Activated naive CD4-positive, alpha-beta T cell treated with anti-CD3 and anti-CD28 coated beads for 36 hours (primary cell): ENCODE measurements at regions not wholly inside any gene's neighbourhood (a gene's known extent, or its start where the extent isn't known, plus 50 kb on each side); places are given as distances from the start of the nearest gene placed in this dataset.
A peak's percentile ranks its signal among the peaks of the same experiment; 100 is the strongest.

Experiments used
- CTCF ChIA-PET: fragments of 350-600 bp; sonication (Branson Sonifier 250); formaldehyde crosslinking; loops from one replicate; lab custom pipeline; 2021; ENCODE audit warnings: antibody characterized with exemption; lab: Charles Lee
- DNase-seq: peaks from one replicate; pipeline ENCODE4 v3.0.0-alpha.2; 2020
- H3K27ac Mint-ChIP-seq: one replicate; pipeline ENCODE4 v1.8.0; 2021; ENCODE audit warnings: mild to moderate bottlenecking, mixed read lengths
- H3K27me3 Mint-ChIP-seq: one replicate; pipeline ENCODE4 v1.8.0; 2021; ENCODE audit warnings: low read depth, mixed read lengths
- H3K36me3 Mint-ChIP-seq: one replicate; pipeline ENCODE4 v1.8.0; 2021; ENCODE audit warnings: low read depth, mixed read lengths
- H3K4me1 Mint-ChIP-seq: one replicate; pipeline ENCODE4 v1.8.0; 2021; ENCODE audit warnings: low read depth, mixed read lengths
- H3K4me3 Mint-ChIP-seq: one replicate; pipeline ENCODE4 v1.8.0; 2021; ENCODE audit warnings: mild to moderate bottlenecking, moderate library complexity, mixed read lengths
- H3K9me3 Mint-ChIP-seq: one replicate; pipeline ENCODE4 v1.8.0; 2021; ENCODE audit warnings: mixed read lengths
- intact Hi-C: fragments of 100-400 bp; cut with micrococcal nuclease; formaldehyde crosslinking; loops from one replicate; pipeline ENCODE4 v1.15.1; 2023

DNA sequence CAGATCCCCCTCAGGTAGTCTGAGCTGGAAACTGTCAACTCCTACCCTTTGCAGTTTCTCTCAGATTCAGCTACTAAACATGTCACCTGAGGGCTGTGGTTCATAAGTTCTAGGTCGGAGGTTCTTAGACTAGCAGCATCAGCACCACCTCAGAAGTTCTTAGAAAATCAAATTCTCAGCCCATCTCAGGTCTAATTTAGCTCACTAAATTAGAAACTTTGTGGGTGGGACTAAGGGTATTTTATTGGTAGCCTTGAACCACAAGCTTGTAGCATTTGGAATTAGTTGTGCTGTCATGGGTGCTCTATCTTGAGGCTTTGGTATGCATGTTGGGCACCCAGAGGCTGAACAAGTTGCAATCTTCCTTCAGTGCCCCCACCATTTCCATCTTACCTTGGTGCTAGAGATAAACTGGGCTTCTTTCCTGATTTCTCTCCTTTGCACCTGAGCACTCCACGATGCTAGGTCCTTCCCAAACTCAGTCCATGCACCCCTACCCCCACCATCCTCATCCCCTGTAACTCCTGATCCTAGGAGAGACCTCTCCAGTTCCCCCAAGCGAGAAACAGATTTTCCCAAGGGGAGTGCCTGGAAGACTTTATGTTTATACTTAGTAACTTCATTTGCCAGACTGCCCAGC, 54.2 kb downstream of the S1PR1 start:
- Mint-ChIP-seq H3K27ac (peak overlapping the region; percentile 92), H3K4me1 (peaks cover 76% of the 10 kb centered on the region), H3K36me3 (no peaks in the 10 kb centered on the region), H3K9me3 (no peaks in the 10 kb centered on the region), H3K4me3 (peak overlapping the region; percentile 40), H3K27me3 (no peaks in the 10 kb centered on the region)
- DNase-seq = peak; percentile 61
- CTCF ChIA-PET = interaction anchor here (0.5 to 6.5 kb wide), 21 partner anchors 12 to 1476 kb away, joined by 3 to 75 read pairs (median 4); partner anchors contain the start of gene S1PR1
- intact Hi-C loops = loop anchor here (1.0 to 10.0 kb wide), 13 partner anchors 18 to 1476 kb away; partner anchors contain the start of gene SLC30A7

DNA sequence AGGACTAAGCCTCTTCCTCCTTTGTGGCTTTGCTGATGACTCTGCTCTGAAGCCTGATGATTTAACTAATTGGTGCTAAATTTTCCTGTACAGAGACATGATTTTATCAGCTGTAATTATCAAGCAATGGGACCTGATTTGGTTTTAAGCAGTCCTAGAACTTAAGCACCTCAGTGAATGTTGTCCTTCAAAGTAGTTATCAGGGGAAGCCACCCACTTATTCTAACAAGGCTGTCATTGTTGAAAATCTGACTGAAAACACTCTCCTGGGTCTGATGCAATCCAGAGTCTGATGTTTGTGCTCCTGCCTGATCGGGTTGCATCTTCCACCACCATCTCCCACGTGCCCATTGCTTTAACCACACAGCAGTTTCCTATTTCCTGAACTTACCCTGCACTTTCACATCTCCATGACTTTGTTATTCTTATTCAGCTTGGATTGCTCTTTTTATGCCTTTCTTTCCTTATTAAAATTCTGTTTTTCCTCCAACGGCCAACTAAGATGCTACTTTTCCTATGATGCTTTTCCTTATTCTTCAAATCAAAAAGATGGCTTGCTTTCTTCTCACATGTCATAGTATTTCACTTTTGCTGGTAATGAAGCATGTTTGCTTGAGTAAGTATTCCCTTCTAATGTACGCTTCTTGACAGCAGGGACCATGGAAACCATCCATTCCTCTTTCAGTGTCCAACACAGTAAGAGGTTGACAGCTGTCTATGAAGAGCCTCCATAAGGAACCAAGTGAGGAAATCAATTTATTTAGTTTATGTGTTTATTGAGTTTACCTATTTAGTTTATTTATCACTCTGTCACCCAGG, 55.0 kb downstream of the S1PR1 start:
- CTCF ChIA-PET = interaction anchor here (0.7 to 6.5 kb wide), 13 partner anchors 19 to 371 kb away, joined by 3 to 75 read pairs (median 4); partner anchors contain the start of gene S1PR1
- no peaks in the 10 kb centered on the region for H3K36me3 Mint-ChIP-seq
- H3K27ac Mint-ChIP-seq = peak overlapping the region; percentile 92
- no peaks in the 10 kb centered on the region for H3K27me3 Mint-ChIP-seq
- H3K4me1 Mint-ChIP-seq = peaks cover 69% of the 10 kb centered on the region
- no peaks in the 10 kb centered on the region for H3K9me3 Mint-ChIP-seq
- DNase-seq = peak; percentile 84
- peak overlapping the region; percentile 40 for H3K4me3 Mint-ChIP-seq
- intact Hi-C loops = loop anchor here (1.0 to 10.0 kb wide), 14 partner anchors 18 to 1477 kb away; partner anchors contain the start of gene SLC30A7

DNA sequence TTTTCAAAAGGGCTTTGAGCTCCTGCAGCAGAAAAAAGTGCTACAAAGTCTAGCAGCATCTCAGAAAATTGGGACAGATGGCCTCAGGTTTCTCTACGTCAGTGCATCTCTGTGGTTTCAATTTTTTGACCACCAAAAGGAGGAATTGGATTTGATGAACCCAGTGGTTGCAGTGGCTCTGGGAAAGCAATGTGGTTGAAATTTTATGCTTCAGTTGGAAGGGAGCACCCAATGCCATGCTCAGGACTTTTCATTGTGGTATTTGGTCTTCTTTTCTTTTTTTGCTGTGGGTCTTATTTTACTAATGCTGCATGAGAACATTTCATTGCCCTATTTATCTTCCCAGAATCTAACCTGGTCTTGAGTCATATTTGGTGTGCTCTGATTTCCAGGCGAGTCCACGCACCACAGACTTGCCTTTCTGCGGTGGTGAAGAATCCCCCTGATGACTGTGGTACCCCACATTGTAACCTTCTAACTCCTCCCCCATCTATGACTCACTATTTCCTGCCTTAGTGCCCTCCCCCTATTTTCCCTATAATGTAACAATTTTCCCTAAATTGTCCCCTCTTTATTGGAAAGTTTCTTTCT, 56.7 kb downstream of the S1PR1 start:
- CTCF ChIA-PET = interaction anchor here (0.6 to 6.5 kb wide), 8 partner anchors 8 to 372 kb away, joined by 3 to 75 read pairs (median 9); no protein-coding TSS in a partner anchor
- peak; percentile 84 for DNase-seq
- intact Hi-C loops = loop anchor here (1.0 to 10.0 kb wide), 7 partner anchors 64 to 1479 kb away; a partner anchor contains a TSS
- H3K36me3 Mint-ChIP-seq = no peaks in the 10 kb centered on the region
- H3K27me3 Mint-ChIP-seq = no peaks in the 10 kb centered on the region
- peak overlapping the region; percentile 0 for H3K4me3 Mint-ChIP-seq
- no peaks in the 10 kb centered on the region for H3K9me3 Mint-ChIP-seq
- peaks cover 68% of the 10 kb centered on the region for H3K4me1 Mint-ChIP-seq
- H3K27ac Mint-ChIP-seq = peak overlapping the region; percentile 79

DNA sequence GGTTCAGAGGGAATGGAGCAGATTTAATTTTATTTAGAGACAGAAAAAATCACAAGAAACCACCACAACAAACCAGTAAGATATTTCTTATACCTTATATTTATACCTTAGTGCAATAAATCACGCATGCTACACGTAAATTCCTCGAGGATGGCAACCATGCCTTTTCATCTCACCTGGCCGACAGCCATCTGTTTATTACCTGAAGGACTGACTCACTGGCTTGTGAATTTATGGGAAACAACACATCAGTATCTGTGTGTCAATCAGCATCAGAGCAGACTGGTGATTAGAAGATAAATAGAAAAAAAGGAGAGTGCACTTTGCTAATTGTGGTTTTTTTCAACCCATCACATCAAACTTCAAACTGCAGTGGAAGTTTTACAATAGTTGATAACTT, 58.4 kb downstream of the S1PR1 start:
- Mint-ChIP-seq H3K4me1 (peaks cover 61% of the 10 kb centered on the region), H3K27me3 (no peaks in the 10 kb centered on the region), H3K9me3 (no peaks in the 10 kb centered on the region), H3K36me3 (no peaks in the 10 kb centered on the region), H3K4me3 (no peak overlapping the region), H3K27ac (no peak overlapping the region)
- DNase-seq = no peak
- intact Hi-C loops = loop anchor here (10.0 kb wide), 1 partner anchor 1480 kb away; no protein-coding TSS in a partner anchor
- CTCF ChIA-PET = interaction anchor here (0.6 to 6.5 kb wide), 5 partner anchors 7 to 670 kb away, joined by 3 to 75 read pairs (median 3); no protein-coding TSS in a partner anchor

GRCh38 chr1:101298663-101299062, 61.8 kb downstream of the S1PR1 start:
- peaks cover 30% of the 10 kb centered on the region for H3K4me1 Mint-ChIP-seq
- no peaks in the 10 kb centered on the region for H3K36me3 Mint-ChIP-seq
- intact Hi-C loops = loop anchor here (10.0 kb wide), 1 partner anchor 1484 kb away; no protein-coding TSS in a partner anchor
- no peak overlapping the region for H3K4me3 Mint-ChIP-seq
- no peaks in the 10 kb centered on the region for H3K27me3 Mint-ChIP-seq
- CTCF ChIA-PET = interaction anchor here (3.3 to 4.5 kb wide), 2 partner anchors 10 to 11 kb away, joined by 21 to 25 read pairs; no protein-coding TSS in a partner anchor
- no peaks in the 10 kb centered on the region for H3K9me3 Mint-ChIP-seq
- no peak overlapping the region for H3K27ac Mint-ChIP-seq
- DNase-seq = no peak

GRCh38 chr1:101299141-101299540, 62.3 kb downstream of the S1PR1 start:
- intact Hi-C loops = loop anchor here (10.0 kb wide), 1 partner anchor 1484 kb away; no protein-coding TSS in a partner anchor
- no peaks in the 10 kb centered on the region for H3K9me3 Mint-ChIP-seq
- H3K27me3 Mint-ChIP-seq = no peaks in the 10 kb centered on the region
- no peaks in the 10 kb centered on the region for H3K36me3 Mint-ChIP-seq
- no peak overlapping the region for H3K27ac Mint-ChIP-seq
- H3K4me1 Mint-ChIP-seq = peaks cover 26% of the 10 kb centered on the region
- no peak for DNase-seq
- no peak overlapping the region for H3K4me3 Mint-ChIP-seq
- CTCF ChIA-PET = interaction anchor here (3.3 to 4.5 kb wide), 2 partner anchors 11 kb away, joined by 21 to 25 read pairs; no protein-coding TSS in a partner anchor

DNA sequence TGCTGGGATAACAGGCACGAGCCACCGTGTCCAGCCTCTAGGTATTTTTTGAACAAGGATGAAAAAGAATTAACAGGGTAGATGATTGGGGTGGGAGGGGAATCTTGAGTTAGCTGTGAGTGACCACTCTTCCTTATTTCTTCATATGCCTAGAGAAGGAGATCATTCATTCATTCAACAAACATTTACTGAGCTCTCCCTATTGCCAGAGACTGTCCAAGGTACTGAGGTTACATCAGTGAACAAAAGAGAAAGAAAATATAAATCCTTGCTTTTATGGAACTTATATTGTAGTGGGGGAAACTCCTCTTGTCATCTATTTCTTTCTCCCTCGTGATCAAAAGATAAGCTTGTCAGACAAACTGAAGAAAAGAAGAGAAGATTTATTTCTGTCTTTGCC, 62.9 kb downstream of the S1PR1 start:
- Mint-ChIP-seq H3K27me3 (no peaks in the 10 kb centered on the region), H3K36me3 (no peaks in the 10 kb centered on the region), H3K9me3 (no peaks in the 10 kb centered on the region), H3K4me1 (peaks cover 26% of the 10 kb centered on the region), H3K4me3 (no peak overlapping the region), H3K27ac (no peak overlapping the region)
- CTCF ChIA-PET = interaction anchor here (0.6 to 4.5 kb wide), 5 partner anchors 10 to 1258 kb away, joined by 5 to 25 read pairs (median 15); no protein-coding TSS in a partner anchor
- DNase-seq = no peak
- intact Hi-C loops = loop anchor here (10.0 kb wide), 1 partner anchor 1485 kb away; no protein-coding TSS in a partner anchor

DNA sequence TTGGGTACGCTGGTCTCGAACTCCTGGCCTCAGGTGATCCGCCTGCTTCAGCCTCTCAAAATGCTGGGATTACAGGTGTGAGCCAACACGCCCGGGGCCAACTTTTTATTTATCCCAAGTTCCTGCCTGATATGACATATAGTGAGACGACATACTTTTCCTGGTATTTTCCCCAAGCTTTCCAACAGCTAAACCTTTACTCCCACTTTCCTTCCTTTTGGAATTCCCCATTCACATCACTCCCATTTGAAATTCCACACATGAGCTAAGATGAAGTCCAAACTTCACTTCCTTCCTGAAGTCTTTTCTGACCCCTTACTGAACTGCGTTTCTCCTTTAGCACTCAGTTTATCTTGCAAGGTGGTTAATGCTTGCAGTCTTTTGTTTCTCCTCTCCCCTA, 64.1 kb downstream of the S1PR1 start:
- Mint-ChIP-seq H3K4me3 (no peak overlapping the region), H3K36me3 (no peaks in the 10 kb centered on the region), H3K27ac (no peak overlapping the region), H3K4me1 (peaks cover 15% of the 10 kb centered on the region), H3K9me3 (no peaks in the 10 kb centered on the region), H3K27me3 (no peaks in the 10 kb centered on the region)
- CTCF ChIA-PET = interaction anchor here (1.5 to 4.5 kb wide), 4 partner anchors 9 to 163 kb away, joined by 5 to 25 read pairs (median 18); no protein-coding TSS in a partner anchor
- DNase-seq = no peak
- intact Hi-C loops = no loop called here

DNA sequence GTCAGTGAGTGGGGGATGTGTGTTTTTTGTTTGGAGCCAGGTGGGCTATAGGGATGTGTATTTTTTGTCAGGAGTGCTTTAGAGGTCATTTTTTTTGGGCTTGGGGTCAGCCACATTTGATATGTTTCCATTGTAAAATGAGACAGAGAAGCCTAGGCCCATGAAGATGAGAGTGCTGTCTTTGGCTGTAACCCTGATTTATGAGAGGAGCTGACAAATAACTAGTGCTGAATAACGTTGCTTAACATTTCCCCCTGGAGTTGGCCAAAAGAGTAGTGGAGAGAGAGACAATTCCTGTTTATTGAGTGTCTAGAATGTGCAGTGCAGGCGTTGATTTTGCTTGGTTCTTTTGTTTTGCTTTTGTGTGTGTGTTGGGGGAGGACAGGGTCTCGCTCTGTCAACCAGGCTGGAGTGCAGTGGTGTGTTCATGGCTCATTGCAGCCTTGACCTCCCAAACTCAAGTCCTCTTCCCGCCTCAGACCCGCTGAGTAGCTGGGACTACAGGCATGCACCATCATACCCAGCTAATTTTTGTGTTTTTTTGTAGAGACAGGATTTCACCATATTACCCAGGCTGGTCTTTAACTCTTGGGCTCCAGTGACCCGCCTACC, 64.7 kb downstream of the S1PR1 start:
- H3K27me3 Mint-ChIP-seq = no peaks in the 10 kb centered on the region
- H3K4me1 Mint-ChIP-seq = peaks cover 15% of the 10 kb centered on the region
- no peak overlapping the region for H3K4me3 Mint-ChIP-seq
- intact Hi-C loops = no loop called here
- no peak for DNase-seq
- H3K36me3 Mint-ChIP-seq = no peaks in the 10 kb centered on the region
- CTCF ChIA-PET = interaction anchor here (0.7 to 4.5 kb wide), 4 partner anchors 8 to 896 kb away, joined by 3 to 25 read pairs (median 12); no protein-coding TSS in a partner anchor
- no peak overlapping the region for H3K27ac Mint-ChIP-seq
- H3K9me3 Mint-ChIP-seq = no peaks in the 10 kb centered on the region

DNA sequence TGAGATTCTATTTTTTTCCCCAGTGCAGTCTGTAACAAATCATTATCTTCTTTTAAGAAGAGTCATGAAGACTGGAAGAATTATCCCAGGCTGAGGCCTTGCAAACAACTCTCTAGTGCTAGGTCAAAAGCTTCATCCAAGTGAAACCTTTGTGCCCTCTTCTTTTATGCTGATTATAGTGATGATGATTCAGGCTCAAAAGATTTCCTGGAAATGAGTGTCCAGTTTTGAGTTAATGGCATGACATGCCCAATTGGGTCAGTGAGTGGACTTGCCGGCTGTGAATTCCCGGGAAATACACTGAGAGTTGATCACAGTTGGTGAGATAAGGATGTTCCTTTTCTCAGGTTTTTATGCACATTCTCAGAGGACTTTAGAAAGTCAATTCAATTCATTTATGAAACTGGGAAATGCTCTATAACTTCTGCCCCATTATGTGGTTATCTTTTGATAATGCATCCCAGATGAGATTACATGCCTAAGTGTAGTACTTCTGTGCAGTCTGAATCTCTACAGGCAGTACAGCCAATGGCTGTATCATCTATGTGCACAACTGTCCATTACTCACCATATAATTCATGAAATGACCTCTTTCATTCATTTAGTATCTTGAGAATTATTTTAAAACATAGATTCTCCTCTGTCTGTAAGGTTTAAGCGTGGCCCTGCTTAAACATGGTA, 66.2 kb downstream of the S1PR1 start:
- Mint-ChIP-seq H3K4me1 (peaks cover 16% of the 10 kb centered on the region), H3K36me3 (no peaks in the 10 kb centered on the region), H3K4me3 (no peak overlapping the region), H3K27ac (no peak overlapping the region), H3K9me3 (no peaks in the 10 kb centered on the region), H3K27me3 (no peaks in the 10 kb centered on the region)
- CTCF ChIA-PET = interaction anchor here (0.9 to 1.2 kb wide), 3 partner anchors 8 to 55 kb away, joined by 3 to 4 read pairs (median 3); no protein-coding TSS in a partner anchor
- intact Hi-C loops = no loop called here
- no peak for DNase-seq
